ENCODE measurements at regions not wholly inside any gene's neighbourhood (a gene's known extent, or its start where the extent isn't known, plus 50 kb on each side); places are given as distances from the start of the nearest gene placed in this dataset.

GRCh38 chr1:187079330-187079729 lies 250.6 kb downstream of the PLA2G4A start:
- no peak for DNase-seq (ENCODE audit: low read depth)

- DNase-seq (ENCODE audit: low read depth), result peak; percentile 39
Measured at GRCh38 chr1:187091666-187092065, 262.9 kb downstream of the PLA2G4A start.

- no peak for DNase-seq (ENCODE audit: low read depth)
Measured at GRCh38 chr1:187092104-187092503, 263.4 kb downstream of the PLA2G4A start.

- no peak for DNase-seq (ENCODE audit: low read depth)
Measured at GRCh38 chr1:187096689-187097088, 267.9 kb downstream of the PLA2G4A start.

- no peak for DNase-seq (ENCODE audit: low read depth)
Measured at GRCh38 chr1:187110351-187110750, 281.6 kb downstream of the PLA2G4A start.

GRCh38 chr1:187114792-187115191 lies 286.0 kb downstream of the PLA2G4A start:
- DNase-seq (ENCODE audit: low read depth), result no peak

DNA sequence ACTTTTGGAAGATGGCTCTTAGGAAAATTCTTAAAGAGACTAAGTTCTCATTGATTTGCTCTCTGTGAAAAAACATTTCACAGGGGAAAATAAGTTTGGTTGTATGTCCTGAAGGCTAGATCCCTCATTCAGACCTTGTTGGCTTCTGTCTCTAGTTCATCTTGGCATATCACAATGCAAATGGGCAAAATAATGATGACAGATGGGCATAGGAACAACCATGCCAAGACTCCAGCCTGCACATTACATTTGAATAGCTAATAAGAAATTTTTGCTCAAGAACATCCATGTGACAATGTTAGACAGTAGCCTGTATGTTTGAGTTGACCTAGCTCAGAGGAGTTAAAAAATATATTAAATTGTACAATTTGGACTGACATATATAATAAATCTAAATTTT lies 292.9 kb downstream of the PLA2G4A start:
- no peak for DNase-seq (ENCODE audit: low read depth)

DNA sequence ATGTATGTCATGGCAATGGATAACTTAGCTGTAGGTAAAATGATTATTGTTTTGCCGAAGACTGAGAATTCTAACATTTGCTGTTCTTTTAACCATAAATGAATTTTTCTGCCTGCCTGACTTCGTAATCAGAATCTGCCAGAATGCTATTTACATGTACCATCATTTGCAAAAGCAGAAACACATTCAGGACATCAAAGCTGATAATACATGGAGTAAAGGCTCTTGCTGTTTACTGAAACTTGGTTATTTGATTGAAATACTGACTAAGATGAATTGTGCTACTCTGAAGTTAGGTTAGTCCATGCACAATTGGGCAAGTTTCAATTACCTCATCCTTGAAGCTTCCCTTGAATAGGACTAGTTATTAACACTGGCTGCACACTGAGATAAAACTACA lies 293.8 kb downstream of the PLA2G4A start:
- no peak for DNase-seq (ENCODE audit: low read depth)

DNA sequence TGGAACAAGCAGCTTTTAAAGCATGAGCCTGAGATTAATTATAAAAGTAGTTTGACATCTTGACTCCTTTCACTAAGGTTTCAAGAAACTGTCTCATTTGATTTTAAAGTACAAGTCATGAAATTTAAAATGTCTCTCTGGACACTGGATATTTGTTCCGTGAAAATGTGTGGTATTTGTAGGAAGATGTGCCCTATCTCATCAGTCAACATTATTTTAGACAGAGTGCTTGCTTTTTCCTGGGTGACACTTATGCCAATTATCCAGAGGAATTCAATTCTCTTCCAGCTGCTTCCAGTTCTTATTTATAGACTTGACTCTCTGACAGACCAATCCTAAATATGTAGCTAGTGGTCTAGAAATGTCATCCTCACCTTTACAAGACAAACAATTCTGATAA lies 300.4 kb downstream of the PLA2G4A start:
- DNase-seq (ENCODE audit: low read depth), result no peak

- DNase-seq (ENCODE audit: low read depth), result no peak
Measured at GRCh38 chr1:187143783-187144182, 315.0 kb downstream of the PLA2G4A start.

- no peak for DNase-seq (ENCODE audit: low read depth)
Measured at GRCh38 chr1:187146388-187146787, 317.6 kb downstream of the PLA2G4A start.

DNA sequence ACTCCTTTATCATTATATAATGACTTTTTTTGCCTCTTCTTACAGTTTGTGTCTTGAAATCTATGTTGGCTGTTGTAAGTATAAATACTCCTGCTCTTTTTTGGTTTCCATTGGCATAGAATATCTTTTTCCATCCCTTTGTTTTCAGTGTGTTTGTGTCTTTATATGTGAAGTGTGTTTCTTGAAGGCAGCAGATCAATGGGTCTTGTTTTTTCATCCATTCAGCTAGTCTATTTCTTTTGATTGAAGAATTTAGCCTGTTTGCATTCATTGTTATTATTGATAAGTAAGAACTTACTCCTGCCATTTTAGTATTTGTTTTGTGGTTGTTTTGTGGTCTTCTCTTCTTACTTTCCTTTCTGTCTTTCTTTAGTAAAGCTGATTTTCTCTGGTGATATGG lies 322.8 kb downstream of the PLA2G4A start:
- no peak for DNase-seq (ENCODE audit: low read depth)

GRCh38 chr1:187153047-187153446 lies 324.3 kb downstream of the PLA2G4A start:
- DNase-seq (ENCODE audit: low read depth), result no peak

GRCh38 chr1:187157115-187157514 lies 328.4 kb downstream of the PLA2G4A start:
- DNase-seq (ENCODE audit: low read depth), result peak; percentile 15

DNA sequence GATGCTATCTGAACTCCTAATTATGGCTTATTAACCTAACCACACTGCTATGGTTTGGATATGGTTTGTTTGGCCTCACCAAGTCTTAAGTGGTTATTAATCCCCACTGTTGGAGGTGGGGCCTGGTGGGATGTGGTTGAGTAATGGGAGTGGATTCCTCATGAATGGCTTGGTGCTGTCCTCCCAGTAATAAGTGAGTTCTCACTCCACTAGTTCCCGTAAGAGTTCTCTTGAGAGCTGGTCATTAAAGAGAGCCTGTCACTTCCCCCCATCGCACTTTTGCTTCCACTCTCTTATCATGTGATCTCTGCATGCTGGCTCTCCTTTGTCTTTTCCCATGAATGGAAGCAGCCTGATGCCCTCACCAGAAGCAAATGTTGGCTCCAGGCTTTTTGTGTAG lies 328.8 kb downstream of the PLA2G4A start:
- DNase-seq (ENCODE audit: low read depth), result peak; percentile 8

GRCh38 chr1:187167555-187167954 lies 338.8 kb downstream of the PLA2G4A start:
- no peak for DNase-seq (ENCODE audit: low read depth)

DNA sequence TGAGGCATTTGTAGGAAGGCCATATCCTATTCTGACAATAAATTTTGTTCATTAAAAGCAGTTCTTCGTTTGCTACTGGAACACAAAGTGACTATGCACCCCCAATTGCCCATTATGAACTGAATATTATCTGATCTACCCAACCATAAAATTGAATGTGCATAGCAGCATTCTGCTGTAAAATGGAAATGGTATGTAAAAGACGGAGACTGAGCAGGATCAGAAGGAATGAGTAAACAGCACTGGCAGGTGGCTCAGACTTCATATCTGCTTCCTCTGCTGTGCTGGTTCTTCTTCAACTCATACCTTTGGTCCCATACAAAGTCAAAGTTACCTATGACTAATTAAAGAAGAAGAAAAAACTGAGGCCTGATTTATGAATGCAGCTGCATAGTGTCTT lies 339.5 kb downstream of the PLA2G4A start:
- no peak for DNase-seq (ENCODE audit: low read depth)

GRCh38 chr1:187185389-187185788 lies 356.6 kb downstream of the PLA2G4A start:
- DNase-seq (ENCODE audit: low read depth), result no peak

DNA sequence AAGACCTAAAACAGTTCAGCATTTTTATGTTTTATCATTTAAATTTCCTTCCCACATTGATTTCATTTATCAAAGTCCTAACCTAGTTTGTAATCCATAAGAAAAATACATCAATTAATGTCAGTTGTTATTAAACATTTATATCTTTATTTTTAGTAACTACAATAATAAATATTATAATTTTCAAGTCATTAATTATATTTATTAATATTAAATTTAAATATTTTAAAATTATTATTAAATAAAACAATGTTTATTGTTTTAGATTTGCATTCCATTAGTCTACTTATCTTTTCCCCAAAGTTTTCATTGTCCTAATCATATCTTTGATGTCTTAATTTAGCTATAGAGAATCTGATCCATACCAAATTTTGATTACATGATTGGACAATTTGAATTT lies 368.9 kb downstream of the PLA2G4A start:
- DNase-seq (ENCODE audit: low read depth), result no peak

DNA sequence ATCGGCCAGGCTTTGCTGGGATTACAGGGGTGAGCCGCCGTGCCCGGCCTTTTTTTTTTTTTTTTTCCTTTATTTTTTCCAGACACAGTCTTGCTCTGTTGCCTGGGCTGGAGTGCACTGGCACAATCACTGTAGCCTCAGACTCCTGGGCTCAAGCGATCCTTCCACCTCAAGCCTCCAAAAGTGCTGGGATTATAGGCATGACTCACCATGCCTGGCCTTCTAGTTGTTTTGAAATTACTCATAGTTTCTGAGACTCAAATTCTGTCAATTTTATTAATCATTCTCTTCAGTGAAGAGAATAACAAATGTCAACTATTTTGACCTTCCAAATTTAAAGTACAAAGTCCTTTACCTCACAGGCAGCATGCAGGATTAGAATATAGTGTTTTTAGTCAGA lies 374.5 kb downstream of the PLA2G4A start:
- peak; percentile 80 for DNase-seq (ENCODE audit: low read depth)

DNA sequence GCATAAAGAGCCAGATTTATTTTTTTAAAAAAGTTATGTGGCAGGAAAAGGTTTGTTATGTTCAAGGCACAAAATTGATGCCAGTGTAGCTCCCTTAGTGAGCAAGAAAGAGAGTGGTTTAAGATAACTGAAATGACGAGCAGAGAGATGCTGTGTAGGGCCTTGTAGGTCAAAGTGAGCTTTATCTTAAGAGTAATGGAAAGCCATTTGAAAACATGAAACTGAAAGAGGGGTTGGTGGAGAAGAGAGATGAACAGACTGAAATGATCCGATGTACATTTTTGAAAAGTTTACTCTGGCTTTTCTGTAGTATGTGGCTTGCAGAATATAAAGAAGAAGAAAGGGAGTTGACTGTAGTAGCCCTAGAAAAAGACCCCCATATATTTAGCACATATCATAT lies 383.6 kb downstream of the PLA2G4A start:
- no peak for DNase-seq (ENCODE audit: low read depth)

DNA sequence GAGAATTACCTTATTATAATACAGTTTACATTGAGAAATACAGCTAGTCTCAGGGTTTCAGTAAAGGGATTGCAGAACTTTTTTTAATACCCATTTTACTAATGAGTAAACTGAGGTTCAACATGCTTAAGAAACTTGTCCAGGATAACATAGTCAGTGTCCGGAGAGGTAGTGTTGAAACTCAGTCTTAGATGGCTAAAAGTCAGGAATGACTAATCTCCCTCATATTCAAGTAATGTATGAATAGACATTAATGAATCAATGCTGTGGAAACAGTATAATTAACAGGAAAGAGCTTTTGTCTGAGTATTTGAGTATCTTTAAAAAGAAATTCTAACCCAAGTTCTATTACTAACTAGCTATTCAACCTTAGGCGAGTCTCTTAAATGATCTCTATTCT lies 397.6 kb downstream of the PLA2G4A start:
- peak; percentile 28 for DNase-seq (ENCODE audit: low read depth)

DNA sequence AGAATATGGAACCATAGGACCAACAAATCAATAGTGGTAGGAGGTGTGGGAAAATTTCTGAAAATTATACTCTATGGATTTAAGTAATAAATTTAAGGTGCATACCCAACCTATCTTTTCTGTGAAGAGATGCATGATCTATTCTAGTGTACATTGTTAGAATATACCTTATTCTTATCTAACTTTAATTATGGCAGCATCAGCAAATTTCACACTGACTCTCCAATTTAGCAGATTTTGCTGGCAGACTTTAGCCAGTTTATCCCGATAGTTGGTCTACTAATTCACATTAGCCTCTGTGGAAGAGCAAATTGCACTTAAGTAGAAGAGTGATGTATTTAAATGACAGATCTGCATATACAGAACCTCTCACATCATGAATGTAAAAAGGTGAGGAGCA lies 400.0 kb downstream of the PLA2G4A start:
- no peak for DNase-seq (ENCODE audit: low read depth)

GRCh38 chr1:187229496-187229895 lies 400.7 kb downstream of the PLA2G4A start:
- no peak for DNase-seq (ENCODE audit: low read depth)

DNA sequence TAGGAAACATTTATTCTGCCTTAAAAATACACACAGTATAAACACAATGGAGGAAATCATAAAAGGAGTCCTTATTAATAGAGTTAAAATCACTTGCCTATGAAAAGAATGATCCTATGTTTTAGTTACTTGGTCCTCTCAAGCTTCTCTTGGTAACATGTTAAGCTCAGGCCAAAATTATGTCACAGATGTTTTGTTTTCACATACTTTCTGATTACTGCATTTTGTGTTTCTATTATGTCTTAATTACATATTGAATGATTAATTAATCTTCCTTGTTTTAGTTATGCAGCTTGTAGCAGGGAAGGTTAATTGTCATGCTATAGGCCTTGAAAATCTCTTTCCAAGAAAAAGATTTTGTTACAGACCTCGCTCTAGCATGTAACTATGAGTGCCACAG lies 406.0 kb downstream of the PLA2G4A start:
- DNase-seq (ENCODE audit: low read depth), result no peak

All from HT1080 (cell line).